HG03175 (cell line): ENCODE measurements at regions not wholly inside any gene's neighbourhood (a gene's known extent, or its start where the extent isn't known, plus 50 kb on each side); places are given as distances from the start of the nearest gene placed in this dataset.
"Not testable (repeated sequence)": the region's sequence is repeated elsewhere in the genome, so short reads cannot be mapped to it uniquely, and the experiment has no call there.

Experiments
- ATAC-seq: cut with Tn5 transposase; IDR thresholded peaks from one replicate; pipeline ENCODE4 v1.9.1; 2021; ENCODE audit warnings: mild to moderate bottlenecking, moderate library complexity; ENCODE audit not compliant: unreplicated experiment

DNA sequence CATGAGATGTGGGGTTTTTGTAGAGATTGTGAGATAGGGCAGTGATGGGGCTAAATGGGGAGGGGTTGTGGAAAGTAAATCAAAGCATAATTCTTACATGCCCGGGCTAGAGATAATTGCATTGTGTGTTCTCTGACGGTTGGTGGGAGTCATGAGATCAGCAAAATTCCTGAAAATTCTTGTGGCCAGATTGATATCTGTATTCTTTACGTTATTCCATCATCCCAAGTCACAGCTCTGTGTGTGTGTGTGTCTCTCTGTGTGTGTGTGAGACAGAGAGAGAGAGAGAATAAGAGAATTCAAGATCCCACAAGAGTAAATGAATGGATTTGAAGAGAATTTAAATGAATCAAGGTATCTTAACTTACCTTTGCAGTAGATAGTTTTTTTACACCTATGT is 138.6 kb upstream of the ARHGAP20 start:
- ATAC-seq = no peak

GRCh38 chr11:110843053-110843452 is 130.8 kb upstream of the ARHGAP20 start:
- ATAC-seq = not testable (repeated sequence)

DNA sequence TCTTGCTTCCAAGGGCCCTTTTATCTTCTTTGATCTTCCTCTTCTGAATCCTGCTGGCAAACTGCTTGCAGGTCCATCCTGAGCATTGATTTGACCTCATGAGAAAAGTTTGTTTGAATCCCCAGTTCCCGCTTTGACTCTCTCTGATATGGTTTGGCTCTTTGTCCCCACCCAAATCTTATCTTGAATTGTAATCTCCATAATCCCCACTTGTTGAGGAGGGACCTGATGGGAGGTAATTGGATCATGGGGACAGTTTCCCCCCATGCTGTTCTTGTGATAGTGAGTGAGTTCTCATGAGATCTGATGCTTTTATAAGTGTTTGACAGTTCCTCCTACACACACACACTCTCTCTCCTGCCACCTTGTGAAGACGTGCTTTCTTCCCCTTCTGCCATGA is 126.6 kb upstream of the ARHGAP20 start:
- no peak for ATAC-seq

GRCh38 chr11:110837603-110838002 is 125.4 kb upstream of the ARHGAP20 start:
- no peak for ATAC-seq

- ATAC-seq = no peak
Observed at GRCh38 chr11:110835106-110835505, 122.9 kb upstream of the ARHGAP20 start.

DNA sequence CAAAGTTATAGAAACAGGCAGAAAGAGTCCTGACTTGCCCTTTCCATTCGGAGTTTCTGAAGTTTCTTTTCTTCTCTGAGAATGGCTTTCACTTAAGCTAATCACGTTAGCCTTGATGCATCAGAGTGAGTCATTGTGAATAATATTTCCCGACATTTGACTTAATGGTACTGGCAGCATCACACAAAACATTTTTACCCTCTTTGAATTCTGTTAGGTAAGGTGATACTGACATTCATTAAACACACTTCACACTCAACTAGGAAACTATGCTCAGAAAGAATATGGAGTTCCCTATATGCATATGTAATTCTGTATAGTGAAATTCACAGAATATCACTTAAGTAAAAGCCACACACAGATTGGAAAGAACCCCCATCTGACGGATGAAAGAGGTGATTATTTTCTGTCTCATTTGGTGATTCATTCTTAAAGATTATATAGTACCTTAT is 120.8 kb upstream of the ARHGAP20 start:
- ATAC-seq = no peak

GRCh38 chr11:110832539-110832938 is 120.3 kb upstream of the ARHGAP20 start:
- no peak for ATAC-seq

GRCh38 chr11:110832080-110832479 is 119.8 kb upstream of the ARHGAP20 start:
- ATAC-seq = no peak

GRCh38 chr11:110830747-110831146 is 118.5 kb upstream of the ARHGAP20 start:
- ATAC-seq = no peak

DNA sequence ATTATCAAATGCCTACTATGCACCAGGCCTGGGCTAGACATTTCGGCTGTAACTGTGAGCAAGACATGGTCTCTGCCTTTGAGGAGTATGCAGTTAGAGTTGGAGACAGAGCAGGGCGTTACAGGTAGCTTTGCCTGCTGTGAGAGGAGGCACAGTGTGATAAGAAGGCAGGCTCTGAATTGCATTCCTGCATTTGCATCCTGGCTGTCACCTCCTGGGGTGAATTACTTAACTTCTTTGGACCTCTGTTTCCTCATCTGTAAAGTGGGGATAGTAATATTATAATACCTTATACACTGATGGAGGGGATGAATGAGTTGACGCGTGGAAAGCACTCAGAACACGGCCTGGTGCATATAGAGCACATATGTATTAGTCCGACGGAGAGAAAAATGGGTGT is 118.1 kb upstream of the ARHGAP20 start:
- no peak for ATAC-seq

DNA sequence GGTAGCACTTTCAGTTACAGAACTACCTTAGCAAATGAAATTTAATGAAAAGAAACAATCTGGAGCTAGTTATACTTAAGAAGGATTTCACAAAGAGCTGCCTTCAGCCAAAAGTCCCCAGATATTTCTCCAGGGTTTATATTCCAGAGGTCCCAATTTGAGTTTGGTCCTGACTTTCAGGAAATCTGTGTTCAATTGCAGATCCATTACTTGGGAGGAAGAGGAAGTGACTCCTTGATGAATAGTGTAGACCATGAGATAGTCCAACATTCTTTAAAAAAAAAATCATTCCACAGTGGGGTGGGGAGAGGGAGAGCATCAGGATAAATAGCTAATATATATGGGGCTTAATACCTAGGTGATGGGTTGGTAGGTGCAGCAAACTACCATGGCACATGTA is 117.6 kb upstream of the ARHGAP20 start:
- no peak for ATAC-seq

DNA sequence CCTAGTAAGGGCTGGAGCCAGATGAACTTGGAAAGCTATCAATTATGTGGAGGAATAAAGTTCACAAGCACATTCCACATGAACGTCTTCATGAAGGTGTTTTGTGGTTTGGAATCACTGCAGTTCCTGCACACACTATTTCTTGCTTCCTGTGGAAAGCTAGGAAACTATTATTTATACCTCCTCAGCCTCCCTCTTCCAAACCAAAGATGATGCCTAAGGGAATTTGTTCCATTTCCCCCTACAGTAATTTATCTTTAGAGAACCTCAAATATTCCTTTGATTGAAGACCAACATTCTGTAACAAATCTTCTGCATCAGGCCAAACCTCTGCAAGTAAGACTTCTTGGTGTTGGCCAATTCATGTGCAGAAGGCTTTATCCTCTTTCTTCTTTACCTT is 115.8 kb upstream of the ARHGAP20 start:
- no peak for ATAC-seq

- no peak for ATAC-seq
Observed at GRCh38 chr11:110827276-110827675, 115.0 kb upstream of the ARHGAP20 start.

DNA sequence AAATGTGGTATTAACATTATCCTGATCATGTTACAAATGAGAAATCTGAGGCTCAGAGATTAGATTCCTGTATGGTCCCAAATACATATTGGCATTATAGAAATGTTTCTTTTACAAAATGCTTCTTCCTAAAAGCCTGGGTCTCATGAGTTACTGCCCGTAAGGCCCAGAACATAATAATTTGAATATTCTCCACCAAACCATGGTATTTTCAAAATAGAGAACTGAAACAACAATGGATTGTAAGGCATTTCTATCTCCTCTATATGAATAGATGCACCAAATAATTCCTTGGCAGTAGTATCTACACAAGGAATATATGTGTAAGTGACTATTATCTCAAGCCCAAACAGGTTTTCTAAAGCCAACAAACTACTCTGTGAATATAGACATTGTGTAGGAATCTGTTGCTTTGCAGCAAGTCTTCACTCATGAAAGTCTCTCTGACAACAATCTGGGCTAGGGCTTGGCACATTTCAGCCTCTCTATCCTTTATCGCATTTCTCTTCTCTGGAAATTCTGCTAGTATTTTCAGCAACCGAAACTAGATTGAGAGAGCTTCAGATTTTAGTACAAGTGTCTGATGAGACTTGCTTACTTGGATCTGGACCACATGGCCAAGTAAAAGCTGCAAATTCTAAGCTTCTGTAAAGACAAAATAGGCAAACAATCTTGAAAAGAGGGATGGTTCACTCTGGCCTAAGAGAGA is 112.8 kb upstream of the ARHGAP20 start:
- no peak for ATAC-seq

DNA sequence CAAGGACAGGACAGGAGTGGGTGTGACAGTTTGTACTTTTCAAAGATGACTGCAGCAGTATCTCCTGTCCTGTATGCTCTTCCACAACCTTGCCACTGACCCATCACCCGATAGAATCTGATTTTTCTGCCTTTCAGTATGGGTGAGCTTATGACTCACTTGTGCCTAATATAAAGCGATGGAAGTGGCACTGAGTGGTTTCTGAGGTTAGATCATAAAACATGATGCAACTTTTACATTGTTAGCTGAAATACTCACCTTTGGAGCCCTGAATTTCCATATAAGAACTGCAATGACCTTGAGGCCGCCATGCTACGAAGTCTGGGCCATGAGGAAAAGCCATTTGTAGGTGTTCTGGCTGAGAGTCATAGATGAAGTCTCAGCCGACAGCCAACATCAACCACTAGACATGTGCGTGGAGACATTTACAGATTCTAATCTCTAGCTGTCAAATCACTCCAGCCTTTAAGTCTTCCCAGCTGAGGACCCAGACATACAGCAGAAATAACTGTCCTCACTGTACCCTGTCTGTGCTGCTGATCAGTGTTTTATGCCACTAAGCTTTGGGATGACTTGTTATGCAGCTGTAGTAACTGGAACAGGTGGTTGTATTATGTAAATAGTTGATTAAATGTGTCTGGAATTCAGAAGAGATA is 105.9 kb upstream of the ARHGAP20 start:
- ATAC-seq = no peak

DNA sequence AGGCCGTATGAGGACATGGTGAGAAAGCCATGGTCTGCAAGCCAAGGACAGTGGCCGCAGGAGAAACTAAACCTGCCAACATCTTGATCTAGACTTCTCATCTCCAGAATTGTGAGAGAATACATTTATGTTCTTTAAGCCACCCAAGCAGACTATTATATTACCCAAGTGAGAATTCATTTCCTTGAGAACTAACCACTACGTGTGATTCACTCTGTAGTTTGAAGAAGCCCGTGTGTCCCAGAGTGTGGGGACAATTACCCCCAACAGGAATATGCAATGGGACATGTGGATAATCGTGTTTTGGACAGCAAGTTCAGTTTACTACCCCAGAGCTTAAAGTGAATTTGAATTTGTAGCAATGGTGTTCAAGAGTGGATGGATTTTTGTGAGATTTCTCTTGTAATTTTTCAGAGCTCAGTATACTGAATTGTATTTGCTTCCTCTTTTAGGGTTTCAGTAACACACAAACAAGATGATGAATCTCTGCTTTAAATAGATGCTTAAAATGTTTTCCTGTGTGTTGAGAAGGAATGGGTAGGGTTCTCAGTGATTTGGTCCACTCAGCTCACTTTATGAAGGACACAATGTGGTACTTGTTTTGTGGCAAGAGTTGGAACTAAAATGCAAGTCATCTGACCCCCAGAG is 100.0 kb upstream of the ARHGAP20 start:
- no peak for ATAC-seq

GRCh38 chr11:110809417-110810199 is 97.4 kb upstream of the ARHGAP20 start:
- ATAC-seq = no peak

DNA sequence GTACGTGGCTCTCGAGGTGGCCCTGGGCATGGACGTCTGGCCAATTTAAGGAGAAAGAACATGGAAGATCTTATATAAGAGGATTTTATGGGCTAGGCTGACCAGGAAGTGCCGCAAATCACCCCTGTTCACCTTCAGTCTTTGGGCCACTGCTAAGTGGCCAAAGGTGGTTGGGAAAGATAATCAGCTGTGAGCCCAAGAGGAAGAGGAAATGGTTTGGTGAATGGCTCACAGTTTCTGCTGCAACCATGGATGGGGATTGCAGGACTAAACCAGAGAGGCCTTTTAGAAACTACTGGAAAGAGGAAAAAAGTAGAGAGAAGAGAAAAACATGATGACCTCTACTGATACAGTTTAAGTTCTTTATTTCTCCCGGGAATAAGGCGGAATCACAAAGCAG is 96.0 kb upstream of the ARHGAP20 start:
- no peak for ATAC-seq

DNA sequence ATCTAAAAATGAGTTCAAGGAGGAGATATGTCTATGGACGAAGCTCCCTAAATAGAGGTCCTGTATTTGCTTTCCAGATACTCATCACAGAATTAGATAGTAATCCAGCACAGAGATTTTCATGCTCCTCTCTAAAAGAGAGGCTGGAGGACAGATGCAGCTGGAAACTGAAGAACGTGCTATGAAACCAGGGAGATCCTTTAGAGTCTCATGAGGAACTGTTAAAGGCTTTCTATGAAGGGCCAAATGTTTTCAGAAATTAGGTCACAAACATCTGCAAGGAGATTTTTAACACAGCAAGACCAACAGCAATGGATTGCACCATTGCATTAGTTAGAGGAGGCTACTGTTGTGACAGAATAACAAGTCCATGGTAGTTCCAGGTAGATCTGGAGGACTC is 95.6 kb upstream of the ARHGAP20 start:
- ATAC-seq = no peak

- ATAC-seq = no peak
Observed at GRCh38 chr11:110805756-110806155, 93.5 kb upstream of the ARHGAP20 start.

DNA sequence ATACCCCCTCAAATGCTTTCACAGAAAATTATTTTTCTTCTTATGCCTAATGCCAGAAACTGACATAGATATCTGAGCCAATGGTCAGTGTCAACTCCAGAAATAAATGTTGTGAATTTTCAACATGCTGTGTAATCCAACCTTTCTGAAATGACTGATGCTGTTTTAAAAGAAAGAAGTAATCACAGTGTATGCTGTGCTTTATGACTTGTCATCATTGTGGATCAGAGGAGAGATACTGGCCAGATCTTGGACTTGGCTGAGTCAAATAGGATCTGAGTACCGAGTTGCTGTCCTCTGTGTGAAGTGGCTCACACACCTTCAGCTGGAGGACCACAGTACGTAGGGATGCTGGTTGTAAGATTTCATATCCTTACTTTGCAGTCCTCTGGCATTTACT is 89.9 kb upstream of the ARHGAP20 start:
- ATAC-seq = no peak
